Endothelial cell of umbilical vein (primary cell): ENCODE measurements at regions not wholly inside any gene's neighbourhood (a gene's known extent, or its start where the extent isn't known, plus 50 kb on each side); places are given as distances from the start of the nearest gene placed in this dataset.
"Not testable (repeated sequence)": the region's sequence is repeated elsewhere in the genome, so short reads cannot be mapped to it uniquely, and the experiment has no call there.

ENCODE experiments used
- BruUV-seq: library from RNA; stranded (reverse); fragments of 400-500 nt; replicated peaks from 2 replicates; lab custom pipeline; 2021; lab: Mats Ljungman, UMichigan
- CTCF ChIA-PET: fragments of 300-600, 350-600 bp; sonication (Branson Sonifier 250); formaldehyde crosslinking; loops from one replicate; lab custom pipeline; 2021; ENCODE audit warnings: antibody characterized with exemption, inconsistent platforms; lab: Charles Lee
- POLR2A ChIA-PET: fragments of 300-600, 350-600 bp; sonication (Branson Sonifier 250); formaldehyde crosslinking; loops from one replicate; lab custom pipeline; 2021; ENCODE audit warnings: antibody characterized with exemption, inconsistent platforms; lab: Charles Lee
- DNase-seq: peaks from one replicate; pipeline ENCODE4 v3.0.0-alpha.2; 2011; ENCODE audit warnings: low read depth, low spot score
- FAIRE-seq: peaks from 2 replicates; lab custom pipeline; 2011; peaks lifted over from hg19 to GRCh38; lab: Jason Lieb, UNC
- H2AFZ ChIP-seq: 2 replicates; pipeline ENCODE4 v1.6.0; 2012; ENCODE audit warnings: low read depth, low read length, control low read depth, inconsistent platforms
- H3K27ac ChIP-seq: 2 replicates; pipeline ENCODE4 v1.5.1; 2011; ENCODE audit warnings: low read depth, mild to moderate bottlenecking, control low read depth, low read length, moderate library complexity; ENCODE audit not compliant: insufficient read depth
- H3K27me3 ChIP-seq, 2 experiments: 2 replicates each; pipeline versions ENCODE4 v1.6.0 to v1.6.1; 2011; ENCODE audit warnings: low read length in 2 of 2, mixed read lengths in 1 of 2; ENCODE audit not compliant: control insufficient read depth in 2 of 2, insufficient read depth in 2 of 2
- H3K36me3 ChIP-seq, 2 experiments: 2 replicates in 1 of 2; 3 replicates in 1 of 2; pipeline ENCODE4 v1.5.1; 2011; ENCODE audit warnings: low read length in 2 of 2, mild to moderate bottlenecking in 1 of 2, moderate library complexity in 1 of 2; ENCODE audit not compliant: control insufficient read depth in 2 of 2, insufficient read depth in 2 of 2; ENCODE audit errors: extremely low read depth in 1 of 2
- H3K4me1 ChIP-seq: 3 replicates; pipeline ENCODE4 v1.5.1; 2011; ENCODE audit warnings: mild to moderate bottlenecking, low read length; ENCODE audit not compliant: control insufficient read depth, insufficient read depth; ENCODE audit errors: extremely low read depth
- H3K4me2 ChIP-seq: 2 replicates; pipeline ENCODE4 v1.6.1; 2011; ENCODE audit warnings: low read length, control low read depth, mixed read lengths; ENCODE audit not compliant: insufficient read depth
- H3K4me3 ChIP-seq, 3 experiments: fragments of 200-600 bp in 1 of 3; sonication (generic), shearing (Covaris generic) in 1 of 3; replicated peaks in 1 of 3; 2 replicates each; pipeline ENCODE4 v1.5.1; 2011 to 2016; ENCODE audit warnings: control low read depth in 3 of 3, low read length in 3 of 3, mild to moderate bottlenecking in 2 of 3, inconsistent platforms in 1 of 3, low read depth in 1 of 3, moderate library complexity in 1 of 3; ENCODE audit not compliant: insufficient read depth in 1 of 3
- H3K79me2 ChIP-seq: 2 replicates; pipeline ENCODE4 v1.6.0; 2012; ENCODE audit warnings: low read length, inconsistent platforms; ENCODE audit not compliant: control insufficient read depth, insufficient read depth
- H3K9ac ChIP-seq: replicated peaks from 2 replicates; pipeline ENCODE3; 2011; ENCODE audit warnings: low read length, control low read depth; ENCODE audit not compliant: insufficient read depth; ENCODE audit errors: extremely low read depth
- H3K9me1 ChIP-seq: replicated peaks from 3 replicates; pipeline ENCODE4 v1.6.0; 2011; ENCODE audit warnings: mild to moderate bottlenecking, low read length; ENCODE audit not compliant: control insufficient read depth, insufficient read depth; ENCODE audit errors: extremely low read depth
- H3K9me3 ChIP-seq: replicated peaks from 2 replicates; pipeline ENCODE4 v1.5.1; 2012; ENCODE audit warnings: low read length, inconsistent platforms; ENCODE audit not compliant: control insufficient read depth, insufficient read depth
- H4K20me1 ChIP-seq: replicated peaks from 2 replicates; pipeline ENCODE3; 2011; ENCODE audit warnings: mild to moderate bottlenecking, low read length; ENCODE audit not compliant: control insufficient read depth, insufficient read depth; ENCODE audit errors: extremely low read depth
- dilution Hi-C: fragments of 300-500 bp; cut with MboI; formaldehyde crosslinking; loops from one replicate; pipeline ENCODE4 v1.15.0; 2019; ENCODE audit warnings: low sequenced_read_pairs; ENCODE audit not compliant: extremely low pct_ligation_motif_present
- intact Hi-C: fragments of 100-400 bp; cut with micrococcal nuclease; formaldehyde crosslinking; loops from one replicate; pipeline ENCODE4 v1.10.0; 2022

- H3K79me2 ChIP-seq, H3K36me3 ChIP-seq, H3K27ac ChIP-seq, H3K4me2 ChIP-seq, FAIRE-seq, H3K9me3 ChIP-seq, intact Hi-C loops, H2AFZ ChIP-seq, BruUV-seq, H3K4me1 ChIP-seq, H3K4me3 ChIP-seq, POLR2A ChIA-PET, H3K9me1 ChIP-seq, dilution Hi-C loops, H3K27me3 ChIP-seq, H3K9ac ChIP-seq, DNase-seq, CTCF ChIA-PET, H4K20me1 ChIP-seq: not testable (repeated sequence)
Observed at GRCh38 chr16:29135098-29135497, 150.2 kb downstream of the LAT start.

DNA sequence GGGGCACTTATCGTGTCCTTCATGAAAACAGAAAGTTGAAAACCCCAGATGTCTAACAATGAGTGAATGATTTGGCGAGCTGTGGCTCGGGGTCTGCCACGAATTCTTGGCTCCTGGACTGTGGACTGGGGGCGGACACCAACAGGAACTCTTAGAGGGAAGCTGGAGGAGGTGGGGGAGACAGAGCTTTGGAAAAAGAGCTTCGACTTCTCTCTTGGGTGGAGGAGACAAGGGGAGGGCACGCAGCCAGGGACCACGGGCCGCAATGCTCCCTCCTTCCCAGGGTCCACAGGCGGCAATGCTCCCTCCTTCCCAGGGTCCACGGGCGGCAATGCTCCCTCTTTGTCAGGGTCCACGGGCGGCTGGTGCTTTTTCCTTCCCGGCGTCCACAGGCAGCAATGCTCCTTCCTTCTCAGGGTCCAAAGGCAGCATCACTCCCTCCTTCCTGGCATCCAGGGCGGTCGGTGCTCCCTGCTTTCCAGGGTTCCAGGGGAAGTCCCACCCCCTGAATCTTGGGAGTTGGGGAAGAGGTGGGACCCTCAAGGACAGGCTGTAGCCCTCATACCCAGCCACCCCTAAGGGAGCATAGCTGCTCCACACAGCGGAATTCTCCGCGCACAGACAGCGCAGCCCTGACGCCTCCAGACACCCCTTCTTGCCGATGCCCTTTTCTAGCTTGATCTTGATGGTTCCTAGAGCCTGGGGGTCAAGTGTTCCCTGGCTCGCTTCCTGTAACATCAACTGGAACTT, 149.0 kb downstream of the LAT start:
- H3K9ac ChIP-seq, H2AFZ ChIP-seq, H3K36me3 ChIP-seq, intact Hi-C loops, FAIRE-seq, H3K9me1 ChIP-seq, H3K9me3 ChIP-seq, H3K4me1 ChIP-seq, H3K79me2 ChIP-seq, BruUV-seq, H3K27me3 ChIP-seq, H3K4me3 ChIP-seq, H3K4me2 ChIP-seq, H3K27ac ChIP-seq, DNase-seq, dilution Hi-C loops, H4K20me1 ChIP-seq, POLR2A ChIA-PET, CTCF ChIA-PET: not testable (repeated sequence)

- dilution Hi-C loops, H2AFZ ChIP-seq: not testable (repeated sequence)
Observed at GRCh38 chr16:29132869-29133268, 148.0 kb downstream of the LAT start.

GRCh38 chr16:29132444-29132843, 147.6 kb downstream of the LAT start:
- H4K20me1 ChIP-seq, H3K9me1 ChIP-seq, H3K27me3 ChIP-seq, H2AFZ ChIP-seq, H3K4me3 ChIP-seq, H3K36me3 ChIP-seq, H3K9ac ChIP-seq, dilution Hi-C loops, H3K4me2 ChIP-seq, H3K79me2 ChIP-seq, POLR2A ChIA-PET, intact Hi-C loops, H3K4me1 ChIP-seq, H3K27ac ChIP-seq, H3K9me3 ChIP-seq, CTCF ChIA-PET, BruUV-seq, FAIRE-seq, DNase-seq: not testable (repeated sequence)

More at GRCh38 chr16:29132869-29133268, 148.0 kb downstream of the LAT start:
- H3K9me3 ChIP-seq, H3K9me1 ChIP-seq, H3K9ac ChIP-seq, H3K4me3 ChIP-seq, BruUV-seq, POLR2A ChIA-PET, H3K27ac ChIP-seq, FAIRE-seq, H3K27me3 ChIP-seq, H3K4me2 ChIP-seq, H3K79me2 ChIP-seq, intact Hi-C loops, H4K20me1 ChIP-seq, H3K36me3 ChIP-seq, CTCF ChIA-PET, DNase-seq, H3K4me1 ChIP-seq: not testable (repeated sequence)
